Nephron progenitor cell (in vitro differentiated cells): ENCODE measurements at regions not wholly inside any gene's neighbourhood (a gene's known extent, or its start where the extent isn't known, plus 50 kb on each side); places are given as distances from the start of the nearest gene placed in this dataset.

Source experiments
- DNase-seq: peaks from one replicate; pipeline ENCODE4 v3.0.0; 2021
- H3K27ac Mint-ChIP-seq: 2 replicates; pipeline ENCODE4 v1.8.0; 2021; ENCODE audit warnings: mild to moderate bottlenecking, moderate library complexity, mixed read lengths
- H3K27me3 Mint-ChIP-seq: 2 replicates; pipeline ENCODE4 v1.8.0; 2021; ENCODE audit warnings: mild to moderate bottlenecking, low read depth, mixed read lengths; ENCODE audit not compliant: poor library complexity
- H3K36me3 Mint-ChIP-seq: 2 replicates; pipeline ENCODE4 v1.8.0; 2021; ENCODE audit warnings: low read depth, mixed read lengths
- H3K4me1 Mint-ChIP-seq: 2 replicates; pipeline ENCODE4 v1.8.0; 2021; ENCODE audit warnings: mixed read lengths
- H3K4me3 Mint-ChIP-seq: 2 replicates; pipeline ENCODE4 v1.8.0; 2021; ENCODE audit warnings: mild to moderate bottlenecking, moderate library complexity, mixed read lengths
- H3K9me3 Mint-ChIP-seq: 2 replicates; pipeline ENCODE4 v1.8.0; 2021; ENCODE audit warnings: mild to moderate bottlenecking, moderate library complexity, mixed read lengths
- CTCF ChIP-seq: fragments of 200-600 bp; sonication (generic); IDR thresholded peaks from 2 replicates; pipeline ENCODE4 v1.5.0; 2021; ENCODE audit warnings: antibody characterized with exemption

GRCh38 chr21:20315042-20315441, 683.2 kb upstream of the NCAM2 start:
- DNase-seq, result no peak
- H3K27me3 Mint-ChIP-seq, result no peaks in the 10 kb centered on the region
- no peak for TF ChIP-seq CTCF
- H3K4me3 Mint-ChIP-seq, result no peak overlapping the region
- H3K27ac Mint-ChIP-seq, result no peak overlapping the region
- no peaks in the 10 kb centered on the region for H3K4me1 Mint-ChIP-seq
- no peaks in the 10 kb centered on the region for H3K36me3 Mint-ChIP-seq
- peaks cover 36% of the 10 kb centered on the region for H3K9me3 Mint-ChIP-seq

- Mint-ChIP-seq H3K36me3 (no peaks in the 10 kb centered on the region), H3K9me3 (peaks cover 11% of the 10 kb centered on the region), H3K4me3 (no peak overlapping the region), H3K27ac (no peak overlapping the region), H3K4me1 (no peaks in the 10 kb centered on the region), H3K27me3 (no peaks in the 10 kb centered on the region)
- no peak for TF ChIP-seq CTCF
- DNase-seq, result no peak
Measured at GRCh38 chr21:20329636-20330035, 668.6 kb upstream of the NCAM2 start.

- no peak for DNase-seq
- Mint-ChIP-seq H3K4me3 (no peak overlapping the region), H3K27ac (no peak overlapping the region), H3K27me3 (no peaks in the 10 kb centered on the region), H3K36me3 (no peaks in the 10 kb centered on the region), H3K9me3 (peaks cover 13% of the 10 kb centered on the region), H3K4me1 (no peaks in the 10 kb centered on the region)
- no peak for TF ChIP-seq CTCF
Measured at GRCh38 chr21:20330652-20331051, 667.6 kb upstream of the NCAM2 start.

GRCh38 chr21:20334585-20334984, 663.6 kb upstream of the NCAM2 start:
- H3K4me3 Mint-ChIP-seq, result no peak overlapping the region
- no peak overlapping the region for H3K27ac Mint-ChIP-seq
- H3K27me3 Mint-ChIP-seq, result no peaks in the 10 kb centered on the region
- no peak for TF ChIP-seq CTCF
- DNase-seq, result no peak
- no peaks in the 10 kb centered on the region for H3K36me3 Mint-ChIP-seq
- H3K4me1 Mint-ChIP-seq, result no peaks in the 10 kb centered on the region
- peaks cover 13% of the 10 kb centered on the region for H3K9me3 Mint-ChIP-seq

GRCh38 chr21:20341431-20341830, 656.8 kb upstream of the NCAM2 start:
- H3K4me1 Mint-ChIP-seq, result no peaks in the 10 kb centered on the region
- H3K27ac Mint-ChIP-seq, result no peak overlapping the region
- no peak for DNase-seq

More at GRCh38 chr21:20341431-20341830, 656.8 kb upstream of the NCAM2 start:
- Mint-ChIP-seq H3K4me3 (no peak overlapping the region), H3K27me3 (no peaks in the 10 kb centered on the region), H3K36me3 (no peaks in the 10 kb centered on the region), H3K9me3 (peaks cover 8% of the 10 kb centered on the region)
- no peak for TF ChIP-seq CTCF
